Suprapubic skin (tissue), 3 donors: ENCODE measurements at regions not wholly inside any gene's neighbourhood (a gene's known extent, or its start where the extent isn't known, plus 50 kb on each side); places are given as distances from the start of the nearest gene placed in this dataset.

ENCODE experiments used
- CTCF ChIP-seq, 2 donors: fragments of 200-600 bp in 1 of 2; fragments of 450-650 bp in 1 of 2; sonication (generic) in 1 of 2; IDR thresholded peaks; one replicate each; pipeline ENCODE4 v1.5.1; 2016 to 2019; ENCODE audit warnings: antibody characterized with exemption in 2 of 2, mild to moderate bottlenecking in 1 of 2, moderate library complexity in 1 of 2
- EP300 ChIP-seq: sonication (generic); formaldehyde crosslinking; IDR thresholded peaks from one replicate; pipeline ENCODE4 v1.6.1; 2017; ENCODE audit warnings: antibody characterized with exemption
- POLR2A ChIP-seq, 2 donors: fragments of 450-650 bp; IDR thresholded peaks; one replicate each; pipeline ENCODE4 v1.6.1; 2017; ENCODE audit warnings: antibody characterized with exemption in 2 of 2, mild to moderate bottlenecking in 2 of 2, moderate library complexity in 2 of 2

GRCh38 chr2:173706936-173707335, 258.2 kb downstream of the SP3 start:
- TF ChIP-seq CTCF (IDR thresholded peaks at IDR 0.05) (no peak), POLR2A (IDR thresholded peaks at IDR 0.05) (no peak), EP300 (no peak)
